ENCODE measurements at regions not wholly inside any gene's neighbourhood (a gene's known extent, or its start where the extent isn't known, plus 50 kb on each side); places are given as distances from the start of the nearest gene placed in this dataset.

DNA sequence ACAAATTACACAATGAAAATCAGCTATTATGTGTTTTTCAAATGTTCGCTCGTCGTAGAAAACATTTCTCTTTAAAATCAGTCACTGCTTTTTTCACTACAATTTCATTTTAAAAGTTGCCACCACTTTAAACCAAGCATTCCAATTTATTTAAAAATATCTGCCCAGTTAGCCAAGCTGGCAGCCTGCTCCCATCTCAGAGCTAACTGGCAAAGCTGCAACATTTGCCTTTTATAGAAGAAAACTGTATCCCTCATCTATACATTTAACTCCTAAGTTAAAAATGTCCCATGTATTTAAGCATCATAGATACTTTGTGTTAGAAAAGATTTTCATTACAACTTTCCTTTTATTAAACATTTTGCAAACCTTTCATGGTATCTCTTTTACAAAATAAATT lies 294.9 kb upstream of the ADAMTS16 start:
- TF ChIP-seq, protein P1, sequence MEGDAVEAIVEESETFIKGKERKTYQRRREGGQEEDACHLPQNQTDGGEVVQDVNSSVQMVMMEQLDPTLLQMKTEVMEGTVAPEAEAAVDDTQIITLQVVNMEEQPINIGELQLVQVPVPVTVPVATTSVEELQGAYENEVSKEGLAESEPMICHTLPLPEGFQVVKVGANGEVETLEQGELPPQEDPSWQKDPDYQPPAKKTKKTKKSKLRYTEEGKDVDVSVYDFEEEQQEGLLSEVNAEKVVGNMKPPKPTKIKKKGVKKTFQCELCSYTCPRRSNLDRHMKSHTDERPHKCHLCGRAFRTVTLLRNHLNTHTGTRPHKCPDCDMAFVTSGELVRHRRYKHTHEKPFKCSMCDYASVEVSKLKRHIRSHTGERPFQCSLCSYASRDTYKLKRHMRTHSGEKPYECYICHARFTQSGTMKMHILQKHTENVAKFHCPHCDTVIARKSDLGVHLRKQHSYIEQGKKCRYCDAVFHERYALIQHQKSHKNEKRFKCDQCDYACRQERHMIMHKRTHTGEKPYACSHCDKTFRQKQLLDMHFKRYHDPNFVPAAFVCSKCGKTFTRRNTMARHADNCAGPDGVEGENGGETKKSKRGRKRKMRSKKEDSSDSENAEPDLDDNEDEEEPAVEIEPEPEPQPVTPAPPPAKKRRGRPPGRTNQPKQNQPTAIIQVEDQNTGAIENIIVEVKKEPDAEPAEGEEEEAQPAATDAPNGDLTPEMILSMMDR (IDR thresholded peaks at IDR 0.05): no peak
- no peak for TF ChIP-seq POLR2A (IDR thresholded peaks at IDR 0.05)

Data from Peyer's patch (tissue), 4 donors.